ENCODE measurements at regions not wholly inside any gene's neighbourhood (a gene's known extent, or its start where the extent isn't known, plus 50 kb on each side); places are given as distances from the start of the nearest gene placed in this dataset.

DNA sequence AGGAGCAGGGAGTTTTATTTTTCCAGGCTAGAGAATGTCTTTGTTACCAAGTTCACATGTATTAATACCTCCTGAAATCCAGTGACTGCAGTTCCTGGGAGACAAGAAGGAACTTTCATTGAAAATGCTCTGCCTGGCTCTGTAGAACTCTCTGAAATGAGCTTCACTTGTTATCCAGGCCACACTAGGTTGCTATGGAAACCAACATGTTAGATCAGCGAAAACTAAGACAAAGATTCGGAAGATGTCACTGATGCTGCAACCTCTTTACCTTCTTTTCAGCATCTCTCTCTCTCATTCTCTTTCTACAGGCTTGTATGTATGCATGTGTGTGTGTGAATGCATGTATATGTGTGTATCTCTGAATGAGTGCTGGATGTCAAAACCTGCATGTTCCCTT lies 218.5 kb downstream of the TRIB2 start:
- in situ Hi-C loops (cut with MboI; ENCODE audit: low sequenced_read_pairs): no loop called here
- H3K27me3 ChIP-seq (ENCODE audit: low read depth): no peaks in the 10 kb centered on the region
- H3K4me3 ChIP-seq: no peak overlapping the region
- H3K36me3 ChIP-seq (replicated peaks): no peaks in the 10 kb centered on the region
- H3K9me3 ChIP-seq: no peaks in the 10 kb centered on the region
- no peak for DNase-seq (ENCODE audit: low spot score in 2 of 2)
- no peaks in the 10 kb centered on the region for H3K4me1 ChIP-seq

DNA sequence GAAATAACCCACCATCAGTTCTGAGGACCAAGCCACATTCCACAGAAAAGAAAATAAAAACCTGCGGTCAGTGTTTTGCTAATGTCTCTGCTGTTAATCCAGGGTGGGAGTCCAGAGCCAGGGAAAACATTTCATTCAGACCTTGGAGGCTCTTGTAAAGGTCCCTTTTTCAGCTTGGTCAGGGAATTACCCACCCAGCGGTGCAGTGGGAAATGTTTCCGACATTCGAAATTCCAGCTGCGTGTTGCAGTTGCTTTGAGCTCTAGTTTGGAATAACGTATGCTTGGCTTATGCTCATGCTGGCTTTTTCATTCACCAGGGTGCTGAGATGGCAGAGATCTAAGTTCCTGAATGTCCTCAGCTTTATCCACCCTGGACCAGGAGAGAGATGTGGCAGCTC lies 219.1 kb downstream of the TRIB2 start:
- Histone ChIP-seq H3K4me3 (no peak overlapping the region), H3K27me3 (ENCODE audit: low read depth) (no peaks in the 10 kb centered on the region), H3K9me3 (no peaks in the 10 kb centered on the region), H3K4me1 (no peaks in the 10 kb centered on the region), H3K36me3 (replicated peaks) (no peaks in the 10 kb centered on the region)
- no peak for DNase-seq (ENCODE audit: low spot score in 2 of 2)
- in situ Hi-C loops (cut with MboI; ENCODE audit: low sequenced_read_pairs): no loop called here

DNA sequence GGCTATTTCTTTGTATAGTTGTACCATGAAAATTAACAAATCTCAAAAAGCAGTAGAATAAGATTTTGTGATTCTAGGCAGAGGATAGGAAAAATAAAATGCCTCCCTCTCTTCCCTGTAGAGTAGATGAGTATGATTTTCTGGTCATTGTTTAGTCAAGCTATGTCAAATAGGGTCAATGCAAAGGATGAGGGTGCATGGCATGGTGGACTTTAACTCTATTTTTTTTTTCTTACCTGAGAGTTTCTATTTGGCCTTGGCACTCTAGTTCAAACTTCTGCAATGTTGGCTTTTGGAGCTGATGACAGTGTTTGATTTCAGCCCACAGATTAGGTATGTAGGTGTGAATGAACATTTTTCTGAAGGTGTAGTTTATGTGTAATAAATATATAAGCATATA lies 224.5 kb downstream of the TRIB2 start:
- in situ Hi-C loops (cut with MboI; ENCODE audit: low sequenced_read_pairs): no loop called here
- Histone ChIP-seq H3K4me3 (no peak overlapping the region), H3K27me3 (ENCODE audit: low read depth) (no peaks in the 10 kb centered on the region), H3K9me3 (no peaks in the 10 kb centered on the region), H3K4me1 (no peaks in the 10 kb centered on the region), H3K36me3 (replicated peaks) (no peaks in the 10 kb centered on the region)
- no peak for DNase-seq (ENCODE audit: low spot score in 2 of 2)

DNA sequence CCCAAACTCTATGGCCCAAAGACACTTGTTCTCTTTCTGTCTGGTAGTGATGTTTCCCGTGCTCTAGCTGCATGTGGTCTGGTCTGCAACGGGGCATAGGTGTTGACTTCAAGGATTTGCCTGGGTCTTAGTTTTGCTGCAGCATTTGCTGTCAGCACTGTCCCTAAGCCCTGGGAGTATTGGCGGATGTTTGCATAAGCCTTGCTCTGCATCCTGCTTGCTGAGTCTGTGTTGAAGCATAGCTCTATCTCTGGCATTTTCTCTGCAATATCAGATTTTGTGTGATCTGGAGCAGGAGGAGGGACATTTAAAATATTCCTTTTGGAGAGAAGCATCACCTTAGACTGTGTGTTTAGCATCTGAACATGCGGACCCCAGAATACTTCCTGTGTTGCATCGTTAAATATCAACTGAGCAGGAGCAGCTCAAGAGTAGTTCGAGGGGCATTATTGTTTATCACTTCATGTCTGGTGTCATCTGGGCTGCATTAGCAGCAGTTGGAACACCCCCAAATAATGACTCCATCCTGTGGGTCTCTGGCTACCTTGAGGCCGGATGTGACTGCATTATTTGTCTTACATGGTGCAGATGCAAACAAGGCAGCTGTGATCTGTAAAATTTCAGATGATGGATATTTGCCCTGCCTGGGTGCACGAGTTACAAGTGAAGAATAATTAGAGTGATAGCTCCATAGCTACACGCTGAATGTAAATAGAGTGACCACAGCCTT lies 231.7 kb downstream of the TRIB2 start:
- DNase-seq (ENCODE audit: low spot score in 2 of 2): no peak
- Histone ChIP-seq H3K36me3 (replicated peaks) (no peaks in the 10 kb centered on the region), H3K27me3 (ENCODE audit: low read depth) (no peaks in the 10 kb centered on the region), H3K4me3 (no peak overlapping the region), H3K9me3 (no peaks in the 10 kb centered on the region), H3K4me1 (no peaks in the 10 kb centered on the region)
- in situ Hi-C loops (cut with MboI; ENCODE audit: low sequenced_read_pairs): no loop called here

DNA sequence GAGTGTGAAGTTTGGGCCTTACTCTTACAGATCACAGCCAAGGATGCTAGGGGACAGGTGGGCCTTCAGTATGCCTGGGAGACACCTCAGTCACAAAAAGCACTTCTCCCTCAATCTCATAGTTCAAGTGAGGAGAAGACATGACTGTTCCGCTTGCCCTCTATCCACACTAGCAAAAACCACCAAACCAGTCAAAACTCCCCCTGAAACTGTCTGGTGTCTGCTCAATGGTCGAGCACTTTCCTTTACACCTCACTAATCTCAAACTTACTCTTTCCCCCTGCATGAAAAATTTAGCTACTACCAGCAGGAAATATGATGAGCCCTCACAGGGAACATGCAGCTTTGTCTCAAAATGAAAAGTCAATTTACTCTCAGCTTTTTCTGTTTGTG lies 232.2 kb downstream of the TRIB2 start:
- Histone ChIP-seq H3K36me3 (replicated peaks) (no peaks in the 10 kb centered on the region), H3K4me1 (no peaks in the 10 kb centered on the region), H3K27me3 (ENCODE audit: low read depth) (no peaks in the 10 kb centered on the region), H3K9me3 (no peaks in the 10 kb centered on the region), H3K4me3 (no peak overlapping the region)
- DNase-seq (ENCODE audit: low spot score in 2 of 2): no peak
- in situ Hi-C loops (cut with MboI; ENCODE audit: low sequenced_read_pairs): no loop called here

DNA sequence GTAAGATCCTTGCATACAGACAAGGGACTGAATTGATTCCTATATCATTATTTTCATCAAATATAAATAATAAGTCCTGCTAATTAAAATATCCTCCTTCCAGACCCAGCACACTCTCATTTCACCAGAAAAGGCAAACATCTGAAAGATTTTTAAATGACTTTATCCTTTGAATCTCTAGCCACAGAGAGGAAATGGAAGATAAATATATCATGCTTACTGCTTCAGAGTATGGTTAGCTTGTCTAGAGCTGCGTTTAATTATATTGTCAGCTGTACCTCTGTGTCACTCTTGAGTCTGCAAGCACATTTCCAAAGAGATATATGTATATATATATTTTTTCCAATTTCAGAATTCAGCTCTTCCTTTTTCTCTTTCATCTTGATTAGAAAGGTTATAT lies 232.7 kb downstream of the TRIB2 start:
- Histone ChIP-seq H3K9me3 (no peaks in the 10 kb centered on the region), H3K36me3 (replicated peaks) (no peaks in the 10 kb centered on the region), H3K4me3 (no peak overlapping the region), H3K27me3 (ENCODE audit: low read depth) (no peaks in the 10 kb centered on the region), H3K4me1 (no peaks in the 10 kb centered on the region)
- in situ Hi-C loops (cut with MboI; ENCODE audit: low sequenced_read_pairs): no loop called here
- DNase-seq (ENCODE audit: low spot score in 2 of 2): no peak

DNA sequence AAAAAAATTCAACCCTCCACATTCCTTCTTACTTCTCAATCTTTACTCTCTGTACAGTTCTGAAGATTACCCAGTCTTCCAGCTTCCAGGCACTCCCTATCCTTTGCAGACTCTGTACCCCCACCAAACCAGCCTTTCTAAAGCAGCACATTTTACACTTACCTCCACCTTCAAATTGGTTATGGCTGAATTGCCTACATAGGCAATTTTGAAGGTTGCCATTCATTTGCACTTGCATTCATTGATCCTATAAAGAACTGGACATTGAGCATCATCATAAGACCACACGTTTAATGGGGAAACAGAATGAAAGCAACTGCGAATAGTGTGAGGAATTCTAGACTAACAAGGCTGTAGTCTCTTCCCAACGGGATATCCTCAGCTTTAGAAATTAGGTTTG lies 233.4 kb downstream of the TRIB2 start:
- in situ Hi-C loops (cut with MboI; ENCODE audit: low sequenced_read_pairs): no loop called here
- Histone ChIP-seq H3K9me3 (no peaks in the 10 kb centered on the region), H3K36me3 (replicated peaks) (no peaks in the 10 kb centered on the region)

DNA sequence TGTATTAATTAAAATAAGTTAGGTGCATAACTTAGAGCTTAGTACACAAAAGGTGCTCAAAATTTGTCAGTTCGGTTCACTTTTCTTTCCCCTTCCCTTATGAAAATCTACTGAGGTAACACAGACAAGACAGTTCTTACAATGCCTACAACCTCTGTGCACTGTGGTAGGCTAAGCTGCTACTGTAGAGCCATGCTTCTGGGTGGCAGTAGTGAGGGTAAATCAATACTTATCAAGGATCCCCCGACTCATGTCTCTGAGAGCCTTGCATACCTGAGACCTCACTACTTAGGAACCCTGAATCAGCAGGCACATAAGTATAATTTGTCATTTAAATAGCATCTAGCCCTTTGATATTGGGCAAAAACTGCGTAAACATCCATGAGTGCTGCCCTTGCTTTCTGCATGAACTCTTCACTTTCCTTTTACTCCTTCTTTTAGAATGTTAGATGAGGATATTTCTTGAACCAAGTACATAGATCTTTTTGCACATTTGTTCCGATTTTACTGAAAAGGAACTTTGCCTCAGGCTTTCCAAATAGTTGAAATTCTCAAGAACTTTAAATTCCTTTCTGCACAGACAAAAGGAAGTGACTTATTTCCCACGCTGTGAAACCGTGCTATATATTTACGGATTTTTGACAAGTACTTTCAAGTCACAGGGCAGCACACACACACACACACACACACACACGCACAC lies 234.4 kb downstream of the TRIB2 start:
- H3K4me3 ChIP-seq: no peak overlapping the region
- DNase-seq (ENCODE audit: low spot score in 2 of 2): no peak

More for the DNA sequence above, 233.4 kb downstream of the TRIB2 start:
- H3K4me1 ChIP-seq: no peaks in the 10 kb centered on the region
- no peak overlapping the region for H3K4me3 ChIP-seq
- H3K27me3 ChIP-seq (ENCODE audit: low read depth): no peaks in the 10 kb centered on the region
- DNase-seq (ENCODE audit: low spot score in 2 of 2): no peak

DNA sequence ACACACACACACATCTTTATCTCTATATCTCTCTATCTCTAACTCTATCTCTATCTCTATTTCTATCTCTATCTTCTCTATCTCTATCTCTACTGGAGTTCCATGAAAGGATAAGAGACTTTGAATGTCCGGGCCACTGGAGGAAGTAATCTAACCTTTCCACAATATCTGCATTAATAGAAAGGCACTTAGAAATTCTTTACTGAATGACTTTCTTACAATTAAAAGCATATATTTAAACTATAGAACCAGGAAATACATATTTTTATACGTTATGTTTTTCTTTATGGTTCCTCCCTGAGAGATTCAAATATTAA lies 234.9 kb downstream of the TRIB2 start:
- no peaks in the 10 kb centered on the region for H3K4me1 ChIP-seq
- H3K27me3 ChIP-seq (ENCODE audit: low read depth): no peaks in the 10 kb centered on the region

More for the DNA sequence above, 234.4 kb downstream of the TRIB2 start:
- in situ Hi-C loops (cut with MboI; ENCODE audit: low sequenced_read_pairs): no loop called here
- Histone ChIP-seq H3K27me3 (ENCODE audit: low read depth) (no peaks in the 10 kb centered on the region), H3K36me3 (replicated peaks) (no peaks in the 10 kb centered on the region), H3K4me1 (no peaks in the 10 kb centered on the region), H3K9me3 (no peaks in the 10 kb centered on the region)

DNA sequence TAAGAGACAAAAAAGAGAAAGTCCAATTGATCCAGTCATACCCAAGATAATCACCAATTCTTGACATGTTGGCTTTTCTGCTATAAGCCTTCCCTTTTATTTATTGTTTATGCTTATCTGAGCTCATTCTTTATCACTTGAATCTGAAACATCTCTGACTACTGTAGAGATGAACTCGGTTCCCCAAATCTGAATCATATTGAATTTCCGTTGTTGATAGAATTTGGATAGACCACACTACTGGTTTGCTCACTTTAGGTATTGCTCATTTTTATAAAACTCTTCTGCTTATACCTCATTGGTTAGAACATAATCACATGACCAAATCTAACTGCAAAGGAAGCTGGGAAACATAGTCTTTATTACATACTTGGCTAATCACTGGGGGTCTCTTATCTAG lies 236.9 kb downstream of the TRIB2 start:
- no peaks in the 10 kb centered on the region for H3K9me3 ChIP-seq
- no peaks in the 10 kb centered on the region for H3K27me3 ChIP-seq (ENCODE audit: low read depth)
- no peaks in the 10 kb centered on the region for H3K4me1 ChIP-seq
- no peak for DNase-seq (ENCODE audit: low spot score in 2 of 2)
- no peak overlapping the region for H3K4me3 ChIP-seq
- H3K36me3 ChIP-seq (replicated peaks): no peaks in the 10 kb centered on the region
- in situ Hi-C loops (cut with MboI; ENCODE audit: low sequenced_read_pairs): no loop called here

More for the DNA sequence above, 234.9 kb downstream of the TRIB2 start:
- no peak overlapping the region for H3K4me3 ChIP-seq
- H3K9me3 ChIP-seq: no peaks in the 10 kb centered on the region
- no peak for DNase-seq (ENCODE audit: low spot score in 2 of 2)
- in situ Hi-C loops (cut with MboI; ENCODE audit: low sequenced_read_pairs): no loop called here
- H3K36me3 ChIP-seq (replicated peaks): no peaks in the 10 kb centered on the region

DNA sequence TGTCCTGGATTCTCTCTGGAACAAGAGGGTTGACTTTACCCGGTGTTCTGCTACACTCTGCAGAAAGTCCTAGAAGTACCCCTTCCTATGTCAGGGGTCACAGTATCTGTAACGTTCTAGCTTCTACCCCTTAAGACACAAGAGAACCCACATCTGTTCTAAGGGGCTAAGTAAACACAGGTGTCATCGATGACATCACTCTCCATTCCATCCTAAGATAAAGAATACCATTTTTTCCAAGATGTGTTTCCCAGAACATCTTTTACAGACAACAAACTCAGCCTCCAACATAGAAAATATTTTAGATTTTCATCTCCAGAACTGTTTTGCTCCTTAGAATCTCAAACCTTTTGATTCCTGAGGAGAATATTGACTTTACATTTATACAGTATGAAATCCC lies 239.1 kb downstream of the TRIB2 start:
- no peaks in the 10 kb centered on the region for H3K36me3 ChIP-seq (replicated peaks)
- no peak for DNase-seq (ENCODE audit: low spot score in 2 of 2)

DNA sequence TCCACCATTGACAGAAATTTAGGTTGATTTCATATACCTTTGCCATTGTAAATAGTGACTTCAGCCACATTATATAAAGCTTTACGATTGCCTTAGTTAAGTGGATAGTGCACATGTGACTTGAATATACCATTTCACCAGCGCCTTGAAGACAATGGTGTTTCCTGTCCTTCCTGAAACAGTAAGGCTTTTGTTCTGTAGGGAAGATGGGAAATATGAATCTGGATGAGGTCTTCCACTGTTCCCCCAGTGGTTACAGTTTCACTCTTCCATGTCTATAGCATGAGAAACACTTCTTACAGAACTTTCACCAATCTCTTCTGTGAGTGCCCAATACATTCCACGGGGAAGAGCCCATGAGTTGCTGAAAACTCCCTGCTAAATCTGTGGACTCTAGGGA lies 240.5 kb downstream of the TRIB2 start:
- in situ Hi-C loops (cut with MboI; ENCODE audit: low sequenced_read_pairs): no loop called here
- Histone ChIP-seq H3K4me3 (no peak overlapping the region), H3K36me3 (replicated peaks) (no peaks in the 10 kb centered on the region), H3K9me3 (no peaks in the 10 kb centered on the region), H3K27me3 (ENCODE audit: low read depth) (no peaks in the 10 kb centered on the region), H3K4me1 (no peaks in the 10 kb centered on the region)
- no peak for DNase-seq (ENCODE audit: low spot score in 2 of 2)

More for the DNA sequence above, 239.1 kb downstream of the TRIB2 start:
- Histone ChIP-seq H3K4me1 (no peaks in the 10 kb centered on the region), H3K9me3 (no peaks in the 10 kb centered on the region), H3K4me3 (no peak overlapping the region), H3K27me3 (ENCODE audit: low read depth) (no peaks in the 10 kb centered on the region)
- in situ Hi-C loops (cut with MboI; ENCODE audit: low sequenced_read_pairs): no loop called here

DNA sequence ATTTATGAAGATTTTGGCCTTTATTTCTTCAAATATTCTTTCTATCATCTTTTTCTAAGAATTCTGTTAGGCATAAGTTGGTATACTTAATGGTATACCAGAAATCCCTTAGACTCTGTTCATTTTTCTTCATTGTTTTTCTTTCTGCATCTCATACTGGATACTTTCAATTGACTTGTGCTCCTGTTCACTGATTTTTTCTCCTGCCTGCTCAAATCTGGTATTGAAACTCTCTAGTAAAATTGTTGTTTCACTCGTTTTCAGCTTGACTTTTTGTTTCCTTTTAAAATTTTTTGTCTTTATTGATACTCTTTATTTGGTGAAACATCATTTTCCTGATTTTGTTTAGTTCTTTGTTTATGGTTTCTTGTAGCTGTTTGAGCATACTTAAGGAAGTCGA lies 243.2 kb downstream of the TRIB2 start:
- no peaks in the 10 kb centered on the region for H3K36me3 ChIP-seq (replicated peaks)
- in situ Hi-C loops (cut with MboI; ENCODE audit: low sequenced_read_pairs): no loop called here
- H3K9me3 ChIP-seq: no peaks in the 10 kb centered on the region
- no peaks in the 10 kb centered on the region for H3K4me1 ChIP-seq
- no peaks in the 10 kb centered on the region for H3K27me3 ChIP-seq (ENCODE audit: low read depth)
- H3K4me3 ChIP-seq: no peak overlapping the region
- DNase-seq (ENCODE audit: low spot score in 2 of 2): no peak

DNA sequence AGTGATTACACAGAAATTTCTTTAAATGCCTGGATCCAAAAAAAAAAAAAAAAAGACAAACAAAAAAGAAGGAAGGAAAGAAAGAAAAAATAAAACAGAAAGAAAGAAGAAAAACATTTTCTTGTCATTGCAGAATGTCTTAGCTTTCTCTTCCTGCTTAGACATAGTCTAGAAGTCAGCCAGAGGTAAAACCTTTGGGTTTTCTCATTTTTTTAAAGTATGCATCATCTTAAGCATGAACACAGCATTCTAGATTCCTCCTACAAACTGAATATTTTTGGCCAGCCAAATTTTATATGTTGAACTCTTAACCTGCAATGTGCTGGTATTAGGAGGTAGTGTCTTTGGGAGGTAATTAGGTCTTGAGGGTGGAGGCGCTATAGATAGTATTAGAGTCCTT lies 243.9 kb downstream of the TRIB2 start:
- in situ Hi-C loops (cut with MboI; ENCODE audit: low sequenced_read_pairs): no loop called here
- Histone ChIP-seq H3K27me3 (ENCODE audit: low read depth) (no peaks in the 10 kb centered on the region), H3K9me3 (no peaks in the 10 kb centered on the region), H3K4me1 (no peaks in the 10 kb centered on the region), H3K4me3 (no peak overlapping the region), H3K36me3 (replicated peaks) (no peaks in the 10 kb centered on the region)
- DNase-seq (ENCODE audit: low spot score in 2 of 2): no peak

Measured in HAP-1 (cell line).